Astrocyte of the spinal cord (primary cell): ENCODE measurements at regions not wholly inside any gene's neighbourhood (a gene's known extent, or its start where the extent isn't known, plus 50 kb on each side); places are given as distances from the start of the nearest gene placed in this dataset.

Experiments used
- DNase-seq: peaks from one replicate; pipeline ENCODE4 v3.0.0; 2011; ENCODE audit warnings: low read depth, low spot score
- H3K4me3 ChIP-seq: 2 replicates; pipeline ENCODE4 v1.5.1; 2011; ENCODE audit warnings: low read depth, mild to moderate bottlenecking, low read length, moderate library complexity
- in situ Hi-C: cut with HindIII; loops from 2 replicates; pipeline ENCODE4 v1.10.0; 2017; ENCODE audit warnings: low sequenced_read_pairs
- TF ChIP-seq, protein P1 (sequence below): IDR thresholded peaks from 2 replicates; pipeline ENCODE4 v1.5.1; 2012; ENCODE audit warnings: low read depth, mild to moderate bottlenecking, low read length, inconsistent platforms

DNA sequence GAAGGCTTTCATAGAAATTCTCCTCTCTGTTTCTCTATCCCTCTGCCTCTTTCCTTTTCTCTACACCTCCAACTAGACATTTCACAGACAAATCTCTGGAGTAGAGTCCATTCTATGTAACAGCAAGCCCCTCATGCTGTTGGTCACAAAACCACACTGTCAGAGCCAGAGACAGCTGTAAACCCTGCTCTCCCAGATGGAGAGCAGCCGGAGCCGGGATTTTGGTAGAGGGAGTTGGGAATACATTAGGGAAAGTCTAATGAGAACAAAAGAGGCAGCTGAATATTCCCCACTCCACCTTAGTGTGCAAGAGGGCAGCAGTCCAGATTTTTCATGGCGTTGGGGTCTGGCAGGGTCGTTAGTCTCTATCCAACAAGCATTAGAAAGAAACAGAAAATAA lies 68.3 kb upstream of the EDN1 start:
- no peak overlapping the region for H3K4me3 ChIP-seq
- in situ Hi-C loops: no loop called here
- TF ChIP-seq, protein P1, sequence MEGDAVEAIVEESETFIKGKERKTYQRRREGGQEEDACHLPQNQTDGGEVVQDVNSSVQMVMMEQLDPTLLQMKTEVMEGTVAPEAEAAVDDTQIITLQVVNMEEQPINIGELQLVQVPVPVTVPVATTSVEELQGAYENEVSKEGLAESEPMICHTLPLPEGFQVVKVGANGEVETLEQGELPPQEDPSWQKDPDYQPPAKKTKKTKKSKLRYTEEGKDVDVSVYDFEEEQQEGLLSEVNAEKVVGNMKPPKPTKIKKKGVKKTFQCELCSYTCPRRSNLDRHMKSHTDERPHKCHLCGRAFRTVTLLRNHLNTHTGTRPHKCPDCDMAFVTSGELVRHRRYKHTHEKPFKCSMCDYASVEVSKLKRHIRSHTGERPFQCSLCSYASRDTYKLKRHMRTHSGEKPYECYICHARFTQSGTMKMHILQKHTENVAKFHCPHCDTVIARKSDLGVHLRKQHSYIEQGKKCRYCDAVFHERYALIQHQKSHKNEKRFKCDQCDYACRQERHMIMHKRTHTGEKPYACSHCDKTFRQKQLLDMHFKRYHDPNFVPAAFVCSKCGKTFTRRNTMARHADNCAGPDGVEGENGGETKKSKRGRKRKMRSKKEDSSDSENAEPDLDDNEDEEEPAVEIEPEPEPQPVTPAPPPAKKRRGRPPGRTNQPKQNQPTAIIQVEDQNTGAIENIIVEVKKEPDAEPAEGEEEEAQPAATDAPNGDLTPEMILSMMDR: no peak
- DNase-seq: no peak

DNA sequence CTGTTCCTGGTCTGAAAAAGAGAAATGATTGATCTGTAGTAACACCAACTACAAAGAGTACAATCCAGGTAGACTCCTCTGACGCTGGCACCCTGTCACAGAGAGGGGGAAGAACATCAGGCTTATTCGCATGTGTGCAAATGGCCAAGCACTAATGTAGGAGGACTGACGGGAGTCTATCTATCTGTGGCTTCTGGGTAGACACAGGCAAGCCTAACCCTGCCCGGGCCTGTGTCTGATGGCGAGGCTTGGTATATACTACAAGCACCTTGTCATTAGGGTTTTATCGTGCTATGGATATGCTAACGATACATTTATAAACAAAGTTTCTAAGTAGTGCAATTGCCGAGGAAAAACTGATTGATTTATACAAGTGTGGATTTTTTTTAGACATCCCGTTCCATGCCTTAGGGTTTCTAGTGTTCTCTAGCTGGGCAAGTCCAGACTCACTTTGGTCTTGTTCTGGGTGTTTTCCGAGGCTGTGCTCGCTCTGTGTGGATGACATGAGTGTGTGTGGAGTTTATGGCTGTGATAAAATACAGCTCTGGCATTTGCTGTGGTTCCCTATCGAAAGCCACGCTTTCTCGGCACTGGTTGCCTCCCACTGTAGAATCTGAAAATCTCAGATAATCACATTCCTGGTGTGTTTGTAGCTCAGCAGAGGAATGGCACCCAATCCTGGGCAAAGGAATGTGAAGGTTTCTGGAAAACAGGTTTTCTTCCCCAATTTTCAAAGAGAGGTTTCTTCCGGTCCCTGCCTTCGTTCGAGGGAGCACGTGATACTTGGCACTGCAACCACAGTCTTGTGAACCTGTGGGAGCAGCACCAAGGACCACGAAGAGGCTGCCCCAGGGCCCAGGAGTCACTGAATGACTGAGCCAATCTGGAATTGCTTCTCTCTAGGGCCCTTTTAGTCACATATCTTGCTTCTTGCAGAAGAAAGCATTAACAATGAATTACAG lies 67.5 kb upstream of the EDN1 start:
- no peak overlapping the region for H3K4me3 ChIP-seq
- TF ChIP-seq, protein P1: no peak
- in situ Hi-C loops: no loop called here
- no peak for DNase-seq

DNA sequence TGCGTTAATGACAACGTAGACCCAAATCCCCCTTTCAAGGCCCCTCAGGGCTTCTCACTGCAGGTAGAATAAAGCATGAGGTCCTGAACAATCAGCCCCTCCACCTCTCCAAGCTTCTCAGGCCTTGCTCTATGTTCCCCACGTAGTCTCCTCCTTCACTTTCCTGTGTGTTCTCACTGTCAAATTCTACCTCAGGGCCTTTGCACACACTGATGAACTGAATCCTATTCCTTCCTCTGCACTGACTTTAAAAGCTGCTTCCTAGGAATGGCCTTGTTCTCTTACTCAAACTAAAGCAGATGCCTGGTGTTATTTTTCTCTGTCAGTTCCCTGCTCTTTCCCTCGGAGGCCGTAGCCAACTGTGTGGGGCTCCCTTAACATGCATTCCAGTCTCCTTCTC lies 66.8 kb upstream of the EDN1 start:
- in situ Hi-C loops: no loop called here
- DNase-seq: no peak
- TF ChIP-seq, protein P1: no peak
- no peak overlapping the region for H3K4me3 ChIP-seq

DNA sequence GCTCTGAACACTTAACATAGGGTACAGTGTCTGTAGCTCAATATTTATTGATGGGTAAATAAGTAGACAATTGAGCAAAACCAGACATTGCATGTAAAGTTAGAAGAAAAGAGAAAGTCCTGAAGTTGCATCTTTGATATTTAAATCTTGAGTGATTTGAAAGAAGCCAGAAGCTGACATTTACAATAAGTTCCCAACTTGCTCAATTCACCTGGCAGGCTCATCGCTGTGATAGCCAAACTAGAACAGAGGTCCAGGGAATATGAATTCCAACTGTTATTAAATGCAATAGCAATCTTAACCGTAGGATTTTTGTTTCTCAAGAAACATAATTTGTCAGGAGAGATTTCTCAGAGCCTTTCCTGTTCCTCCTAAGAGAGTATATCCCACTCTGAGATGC lies 65.9 kb upstream of the EDN1 start:
- TF ChIP-seq, protein P1: no peak
- in situ Hi-C loops: no loop called here
- H3K4me3 ChIP-seq: no peak overlapping the region
- no peak for DNase-seq

DNA sequence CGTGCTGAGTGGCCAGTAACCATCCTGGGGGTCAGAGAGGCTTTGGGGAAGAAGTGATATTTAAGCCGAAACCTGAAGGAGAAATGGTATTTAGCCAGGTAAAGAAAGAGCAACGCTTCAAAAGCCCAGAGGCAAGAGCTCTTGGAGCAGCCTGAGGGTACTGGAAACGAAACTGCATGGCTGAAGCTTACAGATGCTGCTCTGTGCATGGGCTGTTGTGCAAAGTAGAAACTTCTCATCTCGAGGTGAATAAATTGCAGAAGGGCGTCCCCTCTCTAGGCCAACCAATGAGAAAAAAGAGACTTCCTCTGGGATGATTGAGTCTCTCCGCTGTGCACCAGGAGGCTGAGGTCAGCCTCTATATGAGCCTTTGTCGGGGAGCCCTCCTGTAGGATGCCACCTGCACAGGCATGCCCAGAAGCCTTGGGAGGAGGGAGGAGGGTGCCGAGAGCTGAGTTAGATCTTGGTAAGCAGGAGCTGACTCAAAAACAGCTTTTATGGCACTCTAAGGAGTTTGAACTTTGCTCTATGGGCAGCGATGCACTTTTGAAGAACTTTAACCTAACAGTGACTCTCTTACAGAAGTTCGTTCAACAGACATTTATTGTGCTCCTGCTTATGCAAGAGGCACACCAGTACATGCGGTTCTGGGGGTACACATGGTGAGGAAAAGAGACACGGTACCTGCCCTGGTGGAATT lies 61.6 kb upstream of the EDN1 start:
- TF ChIP-seq, protein P1: no peak
- no peak for DNase-seq
- in situ Hi-C loops: no loop called here
- no peak overlapping the region for H3K4me3 ChIP-seq

DNA sequence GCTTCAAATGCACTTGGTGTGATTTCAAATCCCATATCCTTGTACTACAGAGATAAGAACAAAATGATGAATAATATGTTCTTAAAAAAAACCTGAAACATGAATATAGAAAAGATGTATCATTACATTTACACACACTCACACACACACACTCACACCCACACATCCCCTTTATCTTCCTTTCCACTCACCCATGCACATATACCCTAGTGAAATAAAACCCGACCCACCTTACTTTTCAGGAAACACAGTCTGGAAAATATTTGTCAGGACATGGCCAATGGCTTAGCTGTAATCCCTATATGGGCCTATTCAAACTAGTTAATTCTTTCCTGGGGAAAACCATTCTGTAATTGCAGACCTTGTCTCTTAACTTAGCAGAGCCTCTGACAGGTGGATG lies 60.8 kb upstream of the EDN1 start:
- no peak for DNase-seq
- in situ Hi-C loops: no loop called here
- TF ChIP-seq, protein P1: no peak
- no peak overlapping the region for H3K4me3 ChIP-seq
